Progenitor cell of endocrine pancreas (in vitro differentiated cells): ENCODE measurements at regions not wholly inside any gene's neighbourhood (a gene's known extent, or its start where the extent isn't known, plus 50 kb on each side); places are given as distances from the start of the nearest gene placed in this dataset.

Experiments used
- DNase-seq: peaks from one replicate; pipeline ENCODE4 v3.0.0; 2021; ENCODE audit warnings: low spot score; ENCODE audit not compliant: unreplicated experiment
- H3K27ac Mint-ChIP-seq: 2 replicates; pipeline ENCODE4 v1.8.0; 2021; ENCODE audit warnings: mild to moderate bottlenecking, moderate library complexity, mixed read lengths
- H3K27me3 Mint-ChIP-seq: 2 replicates; pipeline ENCODE4 v1.8.0; 2021; ENCODE audit warnings: mixed read lengths
- H3K36me3 Mint-ChIP-seq: 2 replicates; pipeline ENCODE4 v1.8.0; 2022; ENCODE audit warnings: mixed read lengths; ENCODE audit not compliant: insufficient read depth
- H3K4me1 Mint-ChIP-seq: 2 replicates; pipeline ENCODE4 v1.8.0; 2021; ENCODE audit warnings: low read depth, mixed read lengths
- H3K4me3 Mint-ChIP-seq: 2 replicates; pipeline ENCODE4 v1.8.0; 2021; ENCODE audit warnings: low read depth, mild to moderate bottlenecking, moderate library complexity, mixed read lengths
- H3K9me3 Mint-ChIP-seq: 2 replicates; pipeline ENCODE4 v1.8.0; 2021; ENCODE audit warnings: low read depth, mixed read lengths
- CTCF ChIP-seq: fragments of 200-600 bp; sonication (generic); IDR thresholded peaks from one replicate; pipeline ENCODE4 v1.5.0; 2021; ENCODE audit warnings: antibody characterized with exemption, mild to moderate bottlenecking; ENCODE audit not compliant: unreplicated experiment

- Mint-ChIP-seq H3K4me3 (no peak overlapping the region), H3K36me3 (no peaks in the 10 kb centered on the region), H3K27me3 (no peaks in the 10 kb centered on the region), H3K27ac (no peak overlapping the region), H3K9me3 (peaks cover 7% of the 10 kb centered on the region), H3K4me1 (no peaks in the 10 kb centered on the region)
- DNase-seq: no peak
- TF ChIP-seq CTCF: no peak
Observed at GRCh38 chr7:46369933-46370654, 449.0 kb upstream of the IGFBP3 start.

- TF ChIP-seq CTCF: no peak
- Mint-ChIP-seq H3K36me3 (no peaks in the 10 kb centered on the region), H3K4me3 (no peak overlapping the region), H3K4me1 (peaks cover 4% of the 10 kb centered on the region), H3K27ac (no peak overlapping the region), H3K9me3 (peaks cover 7% of the 10 kb centered on the region), H3K27me3 (no peaks in the 10 kb centered on the region)
- no peak for DNase-seq
Observed at GRCh38 chr7:46368871-46369270, 447.8 kb upstream of the IGFBP3 start.

GRCh38 chr7:46366526-46366925, 445.5 kb upstream of the IGFBP3 start:
- DNase-seq: no peak
- peaks cover 10% of the 10 kb centered on the region for H3K4me1 Mint-ChIP-seq
- no peaks in the 10 kb centered on the region for H3K27me3 Mint-ChIP-seq
- no peaks in the 10 kb centered on the region for H3K36me3 Mint-ChIP-seq
- no peak overlapping the region for H3K27ac Mint-ChIP-seq
- no peak for TF ChIP-seq CTCF
- peaks cover 4% of the 10 kb centered on the region for H3K9me3 Mint-ChIP-seq
- no peak overlapping the region for H3K4me3 Mint-ChIP-seq

- TF ChIP-seq CTCF: no peak
- DNase-seq: no peak
- peaks cover 10% of the 10 kb centered on the region for H3K4me1 Mint-ChIP-seq
- no peak overlapping the region for H3K27ac Mint-ChIP-seq
- H3K4me3 Mint-ChIP-seq: no peak overlapping the region
- no peaks in the 10 kb centered on the region for H3K27me3 Mint-ChIP-seq
- no peaks in the 10 kb centered on the region for H3K36me3 Mint-ChIP-seq
- peaks cover 4% of the 10 kb centered on the region for H3K9me3 Mint-ChIP-seq
Observed at GRCh38 chr7:46363688-46364087, 442.6 kb upstream of the IGFBP3 start.

- H3K4me1 Mint-ChIP-seq: peaks cover 12% of the 10 kb centered on the region
- H3K4me3 Mint-ChIP-seq: no peak overlapping the region
- H3K27me3 Mint-ChIP-seq: no peaks in the 10 kb centered on the region
- TF ChIP-seq CTCF: no peak
- H3K36me3 Mint-ChIP-seq: no peaks in the 10 kb centered on the region
- H3K9me3 Mint-ChIP-seq: no peaks in the 10 kb centered on the region
- no peak overlapping the region for H3K27ac Mint-ChIP-seq
- DNase-seq: no peak
Observed at GRCh38 chr7:46360811-46361210, 439.7 kb upstream of the IGFBP3 start.
